Raji (cell line): ENCODE measurements at regions not wholly inside any gene's neighbourhood (a gene's known extent, or its start where the extent isn't known, plus 50 kb on each side); places are given as distances from the start of the nearest gene placed in this dataset.

Experiments
- POLR2A ChIP-seq: IDR thresholded peaks from 2 replicates; pipeline ENCODE4 v1.6.1; 2011; ENCODE audit warnings: low read depth, low read length, control low read depth; ENCODE audit not compliant: insufficient read depth

- TF ChIP-seq POLR2A: no peak
Measured at GRCh38 chr9:88256216-88256615, 117.9 kb upstream of the SPATA31C2 start.

DNA sequence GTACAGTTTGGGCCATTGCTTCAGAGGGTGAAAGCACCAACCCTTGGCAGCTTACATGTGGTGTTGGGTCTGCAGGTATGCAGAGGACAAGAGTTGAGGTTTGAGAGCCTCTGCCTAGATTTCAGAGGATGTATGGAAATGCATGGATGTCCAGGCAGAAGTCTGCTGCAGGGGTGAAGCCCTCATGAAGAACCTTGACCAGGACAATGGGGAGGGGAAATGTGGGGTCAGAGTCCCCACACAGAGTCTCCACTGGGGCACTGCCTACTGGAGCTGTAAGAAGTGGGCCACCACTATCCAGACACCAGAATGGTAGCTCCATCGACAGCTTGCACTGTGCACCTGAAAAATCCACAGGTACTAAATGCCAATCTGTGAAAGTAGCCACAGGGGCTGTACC, 113.6 kb upstream of the SPATA31C2 start:
- no peak for TF ChIP-seq POLR2A

DNA sequence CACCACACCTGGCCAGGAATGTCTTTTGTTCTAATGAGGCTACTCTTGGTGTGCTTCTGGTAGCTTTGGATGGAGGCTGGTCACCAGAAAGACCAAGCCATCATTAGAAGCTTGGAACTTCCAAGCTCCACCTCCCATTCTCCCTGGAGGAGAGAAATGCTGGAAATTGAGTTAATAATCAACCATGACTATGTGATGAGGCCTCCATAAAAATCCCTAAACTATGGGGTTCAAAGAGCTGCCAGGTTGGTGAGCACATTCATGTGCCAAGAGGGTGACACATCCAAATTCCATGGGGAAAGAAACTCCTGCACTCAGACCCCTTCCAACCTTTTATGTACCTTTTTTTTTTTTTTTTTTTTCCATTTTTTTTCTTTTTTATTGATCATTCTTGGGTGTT, 105.5 kb upstream of the SPATA31C2 start:
- TF ChIP-seq POLR2A: no peak

- no peak for TF ChIP-seq POLR2A
Measured at GRCh38 chr9:88242879-88243278, 104.6 kb upstream of the SPATA31C2 start.

GRCh38 chr9:88237991-88238571, 99.8 kb upstream of the SPATA31C2 start:
- TF ChIP-seq POLR2A: no peak

GRCh38 chr9:88237479-88237961, 99.2 kb upstream of the SPATA31C2 start:
- no peak for TF ChIP-seq POLR2A

GRCh38 chr9:88236511-88237478, 98.5 kb upstream of the SPATA31C2 start:
- TF ChIP-seq POLR2A: no peak

DNA sequence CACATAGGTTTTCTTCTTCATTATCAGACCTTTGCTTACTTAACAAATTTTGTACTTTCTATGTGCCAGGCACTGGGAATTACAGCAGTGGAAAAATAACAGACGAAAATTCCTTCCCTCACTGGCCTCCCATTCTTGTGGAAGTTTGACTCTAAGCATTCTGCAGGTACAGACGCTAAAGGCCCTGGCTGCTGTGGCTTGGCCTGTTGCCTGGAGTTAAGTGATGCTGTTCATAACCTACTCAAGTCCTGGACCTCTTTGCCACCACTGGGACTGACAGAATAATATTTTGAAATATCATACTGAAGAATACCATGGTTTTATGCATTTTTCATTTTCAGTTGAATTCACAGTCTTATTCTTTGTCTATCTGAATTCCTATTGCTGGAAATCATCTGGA, 97.3 kb upstream of the SPATA31C2 start:
- TF ChIP-seq POLR2A: no peak

GRCh38 chr9:88234114-88234513, 95.8 kb upstream of the SPATA31C2 start:
- TF ChIP-seq POLR2A: no peak

DNA sequence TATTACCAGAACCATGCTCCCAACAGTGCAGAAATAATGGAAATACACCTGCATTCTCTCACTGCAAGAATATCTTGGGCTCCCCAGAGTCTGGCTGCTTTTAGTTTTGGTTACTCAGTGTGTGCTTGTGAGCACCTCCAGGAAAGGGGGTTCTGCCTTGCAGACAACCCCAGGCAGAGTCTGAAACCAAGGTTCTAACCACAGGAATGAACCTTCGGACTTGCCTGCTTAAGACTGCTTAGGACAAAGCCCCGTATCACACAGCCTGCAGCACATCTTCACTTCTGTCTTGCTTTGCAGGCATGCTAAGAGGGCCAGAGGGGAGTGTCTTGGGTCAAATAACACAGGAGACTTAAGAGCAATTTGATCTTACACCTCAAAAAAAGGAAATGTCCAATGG, 94.8 kb upstream of the SPATA31C2 start:
- no peak for TF ChIP-seq POLR2A

GRCh38 chr9:88230612-88231011, 92.3 kb upstream of the SPATA31C2 start:
- no peak for TF ChIP-seq POLR2A

DNA sequence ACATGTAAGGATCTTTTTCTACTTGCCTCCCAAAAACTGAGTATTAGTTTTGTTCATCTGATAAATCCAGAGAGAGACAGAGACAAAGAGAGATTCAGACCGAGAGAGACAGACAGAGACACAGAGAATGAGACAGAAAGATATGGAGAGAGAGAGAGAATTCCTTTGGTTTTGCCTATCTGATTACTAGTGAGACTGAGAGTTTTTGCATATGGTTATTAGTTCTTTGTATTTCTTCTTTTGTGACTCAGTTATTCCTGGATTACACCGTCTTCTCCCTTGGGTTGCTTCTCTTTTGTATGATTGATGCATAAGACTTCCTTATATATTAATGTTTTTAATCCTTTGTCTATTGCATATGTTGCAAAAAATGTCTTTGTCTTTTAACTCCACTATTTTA, 91.2 kb upstream of the SPATA31C2 start:
- no peak for TF ChIP-seq POLR2A

DNA sequence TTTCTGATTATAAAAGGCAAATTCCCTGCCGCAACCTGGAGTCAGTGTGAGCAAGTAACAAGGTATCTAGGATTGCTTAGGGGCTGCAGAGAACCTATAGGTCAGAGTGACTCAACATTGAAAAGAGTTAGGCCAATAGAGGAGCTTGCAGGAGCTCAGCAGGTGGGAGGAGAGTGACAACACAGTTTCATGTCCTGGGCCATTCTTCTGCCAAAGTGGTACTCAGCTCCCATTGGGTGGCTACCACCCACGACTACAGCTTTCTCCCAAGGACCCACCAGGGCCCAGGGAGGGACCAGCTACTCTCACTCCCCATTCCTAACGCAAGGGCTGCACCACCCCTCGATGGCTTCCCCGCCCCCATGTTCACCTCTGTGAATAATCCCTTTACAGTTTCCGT, 86.7 kb upstream of the SPATA31C2 start:
- no peak for TF ChIP-seq POLR2A

- TF ChIP-seq POLR2A: no peak
Measured at GRCh38 chr9:88221105-88221504, 82.8 kb upstream of the SPATA31C2 start.

GRCh38 chr9:88220652-88221051, 82.4 kb upstream of the SPATA31C2 start:
- no peak for TF ChIP-seq POLR2A

GRCh38 chr9:88219601-88220000, 81.3 kb upstream of the SPATA31C2 start:
- no peak for TF ChIP-seq POLR2A
